NT2/D1 (cell line): ENCODE measurements at regions not wholly inside any gene's neighbourhood (a gene's known extent, or its start where the extent isn't known, plus 50 kb on each side); places are given as distances from the start of the nearest gene placed in this dataset.
"Not testable (repeated sequence)": the region's sequence is repeated elsewhere in the genome, so short reads cannot be mapped to it uniquely, and the experiment has no call there.

ENCODE experiments used
- DNase-seq: peaks from one replicate; pipeline ENCODE4 v3.0.0-alpha.2; 2011; ENCODE audit warnings: low read depth, low spot score
- H3K27me3 ChIP-seq: 2 replicates; pipeline ENCODE4 v1.6.0; 2011; ENCODE audit warnings: mild to moderate bottlenecking; ENCODE audit not compliant: insufficient read length, insufficient read depth
- H3K36me3 ChIP-seq: 2 replicates; pipeline ENCODE4 v1.6.1; 2011; ENCODE audit warnings: mild to moderate bottlenecking, low read length, mixed read lengths; ENCODE audit not compliant: insufficient read depth, insufficient read length
- H3K4me1 ChIP-seq: 2 replicates; pipeline ENCODE4 v1.5.1; 2011; ENCODE audit not compliant: insufficient read depth, insufficient read length
- H3K4me3 ChIP-seq: 2 replicates; pipeline ENCODE4 v1.5.1; 2011; ENCODE audit warnings: low read depth; ENCODE audit not compliant: insufficient read length
- H3K9ac ChIP-seq: 2 replicates; pipeline ENCODE4 v1.6.0; 2011; ENCODE audit warnings: low read depth; ENCODE audit not compliant: insufficient read length
- H3K9me3 ChIP-seq: 2 replicates; pipeline ENCODE4 v1.5.1; 2011; ENCODE audit warnings: mild to moderate bottlenecking, low read length; ENCODE audit not compliant: insufficient read depth
- SUZ12 ChIP-seq: IDR thresholded peaks from 2 replicates; pipeline ENCODE4 v1.6.1; 2011; ENCODE audit not compliant: insufficient read length, insufficient read depth; ENCODE audit errors: extremely low read depth
- YY1 ChIP-seq: IDR thresholded peaks from 2 replicates; pipeline ENCODE4 v1.6.1; 2011; ENCODE audit not compliant: insufficient read length, insufficient read depth
- ZNF274 ChIP-seq: IDR thresholded peaks from 2 replicates; pipeline ENCODE4 v1.6.1; 2011; ENCODE audit warnings: mild to moderate bottlenecking, low read depth, low read length

GRCh38 chr15:66986951-66987350 is 78.5 kb upstream of the SMAD3 start:
- Histone ChIP-seq H3K4me3 (no peak overlapping the region), H3K4me1 (no peaks in the 10 kb centered on the region), H3K9ac (no peak overlapping the region), H3K27me3 (peaks cover 3% of the 10 kb centered on the region), H3K36me3 (no peaks in the 10 kb centered on the region), H3K9me3 (no peaks in the 10 kb centered on the region; the same call in 1 of the 2 replicates)
- TF ChIP-seq YY1, result no peak
- no peak for TF ChIP-seq SUZ12
- TF ChIP-seq ZNF274, result no peak
- no peak for DNase-seq

- TF ChIP-seq SUZ12, result no peak
- TF ChIP-seq ZNF274, result no peak
- TF ChIP-seq YY1, result no peak
- no peaks in the 10 kb centered on the region for H3K4me1 ChIP-seq
- H3K36me3 ChIP-seq, result no peaks in the 10 kb centered on the region
- no peak overlapping the region for H3K9ac ChIP-seq
- no peaks in the 10 kb centered on the region for H3K9me3 ChIP-seq
- H3K27me3 ChIP-seq, result no peaks in the 10 kb centered on the region
- H3K4me3 ChIP-seq, result no peak overlapping the region
- DNase-seq, result no peak
These were observed 72.3 kb upstream of the SMAD3 start for GRCh38 chr15:66993090-66993489.

GRCh38 chr15:66993874-66994696 is 71.3 kb upstream of the SMAD3 start:
- no peaks in the 10 kb centered on the region for H3K27me3 ChIP-seq
- no peak for DNase-seq
- H3K36me3 ChIP-seq, result no peaks in the 10 kb centered on the region
- TF ChIP-seq YY1, result no peak
- no peak for TF ChIP-seq SUZ12
- no peak overlapping the region for H3K9ac ChIP-seq
- no peak overlapping the region for H3K4me3 ChIP-seq
- no peaks in the 10 kb centered on the region for H3K4me1 ChIP-seq
- H3K9me3 ChIP-seq, result no peaks in the 10 kb centered on the region

GRCh38 chr15:66994927-66995656 is 70.3 kb upstream of the SMAD3 start:
- TF ChIP-seq ZNF274 (no peak), YY1 (no peak), SUZ12 (no peak)
- H3K27me3 ChIP-seq, result no peaks in the 10 kb centered on the region
- no peaks in the 10 kb centered on the region for H3K36me3 ChIP-seq
- no peaks in the 10 kb centered on the region for H3K4me1 ChIP-seq
- no peak overlapping the region for H3K4me3 ChIP-seq
- no peak for DNase-seq
- H3K9ac ChIP-seq, result no peak overlapping the region
- H3K9me3 ChIP-seq, result no peaks in the 10 kb centered on the region

GRCh38 chr15:66996094-66996493 is 69.3 kb upstream of the SMAD3 start:
- no peak for DNase-seq
- no peak overlapping the region for H3K4me3 ChIP-seq
- H3K36me3 ChIP-seq, result no peaks in the 10 kb centered on the region

GRCh38 chr15:66997212-66997611 is 68.2 kb upstream of the SMAD3 start:
- DNase-seq, result no peak
- Histone ChIP-seq H3K9ac (no peak overlapping the region), H3K4me1 (no peaks in the 10 kb centered on the region), H3K36me3 (no peaks in the 10 kb centered on the region), H3K4me3 (no peak overlapping the region), H3K27me3 (no peaks in the 10 kb centered on the region), H3K9me3 (no peaks in the 10 kb centered on the region)
- TF ChIP-seq YY1, result no peak
- no peak for TF ChIP-seq SUZ12
- TF ChIP-seq ZNF274, result no peak

More at GRCh38 chr15:66996094-66996493, 69.3 kb upstream of the SMAD3 start:
- Histone ChIP-seq H3K27me3 (no peaks in the 10 kb centered on the region), H3K9ac (no peak overlapping the region), H3K9me3 (no peaks in the 10 kb centered on the region), H3K4me1 (no peaks in the 10 kb centered on the region)
- TF ChIP-seq ZNF274 (no peak), SUZ12 (no peak), YY1 (no peak)

- H3K4me1 ChIP-seq, H3K4me3 ChIP-seq, H3K36me3 ChIP-seq, H3K27me3 ChIP-seq, H3K9ac ChIP-seq, H3K9me3 ChIP-seq, DNase-seq: not testable (repeated sequence)
These were observed 67.2 kb upstream of the SMAD3 start for GRCh38 chr15:66998234-66998633.
